ENCODE measurements at regions not wholly inside any gene's neighbourhood (a gene's known extent, or its start where the extent isn't known, plus 50 kb on each side); places are given as distances from the start of the nearest gene placed in this dataset.

- TF ChIP-seq CTCF (IDR thresholded peaks at IDR 0.05; ENCODE audit: low read depth, low read length, missing control alignments), result no peak
- Histone ChIP-seq H3K27ac (no peak overlapping the region), H3K4me3 (ENCODE audit: low read depth, low read length) (no peak overlapping the region), H3K27me3 (replicated peaks) (no peaks in the 10 kb centered on the region), H3K36me3 (replicated peaks) (no peaks in the 10 kb centered on the region)
- in situ Hi-C loops (cut with HindIII; ENCODE audit: low pct_ligation_motif_present, low sequenced_read_pairs), result no loop called here
- DNase-seq, result no peak
Observed at GRCh38 chr21:19326531-19327319, 923.1 kb upstream of the TMPRSS15 start.

- Histone ChIP-seq H3K27ac (no peak overlapping the region), H3K27me3 (replicated peaks) (no peaks in the 10 kb centered on the region), H3K36me3 (replicated peaks) (no peaks in the 10 kb centered on the region), H3K4me3 (ENCODE audit: low read depth, low read length) (no peak overlapping the region)
- DNase-seq, result no peak
- TF ChIP-seq CTCF (IDR thresholded peaks at IDR 0.05; ENCODE audit: low read depth, low read length, missing control alignments), result no peak
- in situ Hi-C loops (cut with HindIII; ENCODE audit: low pct_ligation_motif_present, low sequenced_read_pairs), result no loop called here
Observed at GRCh38 chr21:19328954-19329353, 925.4 kb upstream of the TMPRSS15 start.

DNA sequence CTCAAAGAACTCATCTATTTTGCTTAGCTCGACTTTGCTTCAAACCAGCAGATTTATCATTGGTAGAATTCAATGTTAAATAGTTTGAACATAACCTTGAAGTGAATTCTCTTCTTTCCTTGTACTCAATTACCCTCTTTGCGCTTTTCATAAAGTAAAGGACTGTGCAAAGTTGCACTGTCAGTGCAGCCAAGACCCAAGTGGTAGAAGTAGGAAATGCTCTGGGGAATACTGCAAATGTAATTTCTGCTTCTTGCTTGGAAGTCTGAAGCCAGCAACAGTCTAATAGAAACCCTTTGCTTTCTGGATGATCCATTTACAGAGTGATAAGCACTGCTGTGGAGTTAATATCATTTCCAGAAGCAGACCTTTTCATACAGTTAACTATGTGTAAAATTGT lies 936.7 kb upstream of the TMPRSS15 start:
- TF ChIP-seq CTCF (IDR thresholded peaks at IDR 0.05; ENCODE audit: low read depth, low read length, missing control alignments), result no peak
- Histone ChIP-seq H3K4me3 (ENCODE audit: low read depth, low read length) (no peak overlapping the region), H3K27ac (no peak overlapping the region), H3K27me3 (replicated peaks) (no peaks in the 10 kb centered on the region), H3K36me3 (replicated peaks) (no peaks in the 10 kb centered on the region)
- in situ Hi-C loops (cut with HindIII; ENCODE audit: low pct_ligation_motif_present, low sequenced_read_pairs), result no loop called here
- DNase-seq, result no peak

- DNase-seq, result no peak
Observed at GRCh38 chr21:19340954-19341353, 937.4 kb upstream of the TMPRSS15 start.

GRCh38 chr21:19343711-19344110 lies 940.1 kb upstream of the TMPRSS15 start:
- H3K4me3 ChIP-seq (ENCODE audit: low read depth, low read length), result no peak overlapping the region
- no peak overlapping the region for H3K27ac ChIP-seq
- no peaks in the 10 kb centered on the region for H3K36me3 ChIP-seq (replicated peaks)
- no peak for DNase-seq
- no peak for TF ChIP-seq CTCF (IDR thresholded peaks at IDR 0.05; ENCODE audit: low read depth, low read length, missing control alignments)
- in situ Hi-C loops (cut with HindIII; ENCODE audit: low pct_ligation_motif_present, low sequenced_read_pairs), result no loop called here
- no peaks in the 10 kb centered on the region for H3K27me3 ChIP-seq (replicated peaks)

More at GRCh38 chr21:19340954-19341353, 937.4 kb upstream of the TMPRSS15 start:
- Histone ChIP-seq H3K27ac (no peak overlapping the region), H3K36me3 (replicated peaks) (no peaks in the 10 kb centered on the region), H3K4me3 (ENCODE audit: low read depth, low read length) (no peak overlapping the region), H3K27me3 (replicated peaks) (no peaks in the 10 kb centered on the region)
- in situ Hi-C loops (cut with HindIII; ENCODE audit: low pct_ligation_motif_present, low sequenced_read_pairs), result no loop called here
- TF ChIP-seq CTCF (IDR thresholded peaks at IDR 0.05; ENCODE audit: low read depth, low read length, missing control alignments), result no peak

DNA sequence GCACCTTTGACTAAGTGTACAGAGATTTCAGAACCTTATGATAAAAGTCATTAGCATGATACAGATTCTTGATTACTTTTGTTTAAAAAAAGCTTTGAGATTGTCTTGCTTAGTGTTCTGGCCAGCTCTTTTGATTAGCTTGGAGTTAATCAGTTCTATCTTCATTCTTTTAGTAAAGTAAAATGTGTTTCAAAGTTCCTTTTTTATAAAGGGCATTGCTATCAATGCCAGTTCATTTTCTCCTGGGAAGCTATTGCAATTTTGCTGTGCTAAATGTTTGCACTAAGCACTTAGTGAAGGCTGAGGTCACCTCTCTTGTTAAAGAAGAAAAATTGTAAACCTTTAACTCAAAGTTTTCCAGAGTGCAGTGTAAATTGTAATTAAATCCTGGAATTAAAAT lies 946.7 kb upstream of the TMPRSS15 start:
- no peaks in the 10 kb centered on the region for H3K36me3 ChIP-seq (replicated peaks)
- H3K27ac ChIP-seq, result no peak overlapping the region
- H3K27me3 ChIP-seq (replicated peaks), result no peaks in the 10 kb centered on the region
- in situ Hi-C loops (cut with HindIII; ENCODE audit: low pct_ligation_motif_present, low sequenced_read_pairs), result no loop called here
- H3K4me3 ChIP-seq (ENCODE audit: low read depth, low read length), result no peak overlapping the region
- no peak for TF ChIP-seq CTCF (IDR thresholded peaks at IDR 0.05; ENCODE audit: low read depth, low read length, missing control alignments)
- no peak for DNase-seq
